ENCODE measurements at regions not wholly inside any gene's neighbourhood (a gene's known extent, or its start where the extent isn't known, plus 50 kb on each side); places are given as distances from the start of the nearest gene placed in this dataset.

DNA sequence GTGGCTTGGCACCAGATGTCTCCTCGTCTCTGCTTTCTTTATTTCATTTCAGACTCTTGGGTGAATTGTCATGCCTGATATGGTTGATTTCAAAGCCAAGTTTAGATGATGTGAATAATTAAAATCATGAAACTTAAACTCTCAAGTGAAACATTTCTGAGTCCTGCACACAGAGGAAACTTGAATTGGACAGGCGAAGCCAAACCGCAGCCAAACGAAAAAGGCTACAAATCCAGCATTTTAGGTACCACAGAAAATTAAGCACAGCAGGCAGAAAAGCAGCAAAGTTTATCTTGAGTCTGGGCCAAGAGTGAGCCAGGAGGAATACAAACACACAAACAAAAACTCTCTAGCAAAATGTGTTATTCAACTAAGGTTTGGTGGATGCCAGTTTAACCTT is 659.8 kb upstream of the KLF4 start:
- POLR2A ChIA-PET, result no interaction called here
- H3K4me1 Mint-ChIP-seq (ENCODE audit: low read depth, unreplicated experiment), result no peaks in the 10 kb centered on the region
- CTCF ChIA-PET, result no interaction called here
- no peaks in the 10 kb centered on the region for H3K27me3 Mint-ChIP-seq (ENCODE audit: insufficient read depth, unreplicated experiment)
- peaks cover 8% of the 10 kb centered on the region for H3K9me3 Mint-ChIP-seq (ENCODE audit: unreplicated experiment)
- H3K27ac Mint-ChIP-seq (ENCODE audit: unreplicated experiment), result no peak overlapping the region
- no peaks in the 10 kb centered on the region for H3K36me3 Mint-ChIP-seq (ENCODE audit: insufficient read depth, unreplicated experiment)
- Histone ChIP-seq H3K27me3 (replicated peaks; ENCODE audit: control insufficient read depth, insufficient read depth, low read length) (no peaks in the 10 kb centered on the region), H3K9me3 (no peaks in the 10 kb centered on the region), H3K36me3 (ENCODE audit: control insufficient read depth, insufficient read depth, low read length) (no peaks in the 10 kb centered on the region), H3K4me3 (ENCODE audit: low read depth, low read length) (no peak overlapping the region), H3K4me1 (no peaks in the 10 kb centered on the region)
- intact Hi-C loops (cut with micrococcal nuclease; ENCODE audit: unreplicated experiment), result no loop called here
- TF ChIP-seq, protein P1, sequence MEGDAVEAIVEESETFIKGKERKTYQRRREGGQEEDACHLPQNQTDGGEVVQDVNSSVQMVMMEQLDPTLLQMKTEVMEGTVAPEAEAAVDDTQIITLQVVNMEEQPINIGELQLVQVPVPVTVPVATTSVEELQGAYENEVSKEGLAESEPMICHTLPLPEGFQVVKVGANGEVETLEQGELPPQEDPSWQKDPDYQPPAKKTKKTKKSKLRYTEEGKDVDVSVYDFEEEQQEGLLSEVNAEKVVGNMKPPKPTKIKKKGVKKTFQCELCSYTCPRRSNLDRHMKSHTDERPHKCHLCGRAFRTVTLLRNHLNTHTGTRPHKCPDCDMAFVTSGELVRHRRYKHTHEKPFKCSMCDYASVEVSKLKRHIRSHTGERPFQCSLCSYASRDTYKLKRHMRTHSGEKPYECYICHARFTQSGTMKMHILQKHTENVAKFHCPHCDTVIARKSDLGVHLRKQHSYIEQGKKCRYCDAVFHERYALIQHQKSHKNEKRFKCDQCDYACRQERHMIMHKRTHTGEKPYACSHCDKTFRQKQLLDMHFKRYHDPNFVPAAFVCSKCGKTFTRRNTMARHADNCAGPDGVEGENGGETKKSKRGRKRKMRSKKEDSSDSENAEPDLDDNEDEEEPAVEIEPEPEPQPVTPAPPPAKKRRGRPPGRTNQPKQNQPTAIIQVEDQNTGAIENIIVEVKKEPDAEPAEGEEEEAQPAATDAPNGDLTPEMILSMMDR (IDR thresholded peaks at IDR 0.05; ENCODE audit: insufficient read depth in 1 of 2, low read depth in 1 of 2, low read length in 1 of 2, severe bottlenecking in 1 of 2, unreplicated experiment in 1 of 2), result no peak
- DNase-seq, result no peak
- no peak overlapping the region for H3K4me3 Mint-ChIP-seq (ENCODE audit: unreplicated experiment)
- BruUV-seq (replicated peaks), result no TSS peak

- intact Hi-C loops (cut with micrococcal nuclease; ENCODE audit: unreplicated experiment), result no loop called here
- no TSS peak for BruUV-seq (replicated peaks)
- no peaks in the 10 kb centered on the region for H3K4me1 ChIP-seq
- no peak for DNase-seq
- H3K27me3 Mint-ChIP-seq (ENCODE audit: insufficient read depth, unreplicated experiment), result peaks cover 6% of the 10 kb centered on the region
- H3K4me3 Mint-ChIP-seq (ENCODE audit: unreplicated experiment), result no peak overlapping the region
- H3K36me3 ChIP-seq (ENCODE audit: control insufficient read depth, insufficient read depth, low read length), result no peaks in the 10 kb centered on the region
- no peak overlapping the region for H3K27ac Mint-ChIP-seq (ENCODE audit: unreplicated experiment)
- TF ChIP-seq, protein P1 (IDR thresholded peaks at IDR 0.05; ENCODE audit: insufficient read depth in 1 of 2, low read depth in 1 of 2, low read length in 1 of 2, severe bottlenecking in 1 of 2, unreplicated experiment in 1 of 2), result no peak
- no peaks in the 10 kb centered on the region for H3K27me3 ChIP-seq (replicated peaks; ENCODE audit: control insufficient read depth, insufficient read depth, low read length)
- peaks cover 8% of the 10 kb centered on the region for H3K9me3 Mint-ChIP-seq (ENCODE audit: unreplicated experiment)
- H3K4me3 ChIP-seq (ENCODE audit: low read depth, low read length), result no peak overlapping the region
- no peaks in the 10 kb centered on the region for H3K9me3 ChIP-seq
- POLR2A ChIA-PET, result no interaction called here
- CTCF ChIA-PET, result no interaction called here
- H3K4me1 Mint-ChIP-seq (ENCODE audit: low read depth, unreplicated experiment), result no peaks in the 10 kb centered on the region
- H3K36me3 Mint-ChIP-seq (ENCODE audit: insufficient read depth, unreplicated experiment), result no peaks in the 10 kb centered on the region
These were observed 653.1 kb upstream of the KLF4 start for GRCh38 chr9:108142504-108143201.

DNA sequence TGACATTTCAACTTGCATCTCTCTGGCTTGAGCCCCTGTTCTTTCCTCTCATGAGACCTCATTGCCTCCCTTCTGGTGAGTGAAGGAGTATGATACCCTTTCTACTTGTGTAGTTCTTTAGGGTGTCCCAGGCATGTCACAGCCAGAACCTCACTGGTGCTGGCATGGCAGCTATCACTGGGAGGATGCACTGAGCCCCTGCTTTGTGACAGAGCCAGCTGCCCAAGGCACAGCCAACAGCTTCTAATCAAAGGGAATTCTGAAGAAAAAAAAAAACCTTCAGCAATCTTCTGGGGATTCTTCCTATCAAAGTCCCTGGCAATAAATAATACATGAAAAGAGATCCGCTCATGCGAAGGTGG is 652.6 kb upstream of the KLF4 start:
- POLR2A ChIA-PET, result no interaction called here
- DNase-seq, result no peak
- Histone ChIP-seq H3K27me3 (replicated peaks; ENCODE audit: control insufficient read depth, insufficient read depth, low read length) (no peaks in the 10 kb centered on the region), H3K4me3 (ENCODE audit: low read depth, low read length) (no peak overlapping the region), H3K9me3 (no peaks in the 10 kb centered on the region), H3K36me3 (ENCODE audit: control insufficient read depth, insufficient read depth, low read length) (no peaks in the 10 kb centered on the region), H3K4me1 (no peaks in the 10 kb centered on the region)
- Mint-ChIP-seq H3K27ac (ENCODE audit: unreplicated experiment) (no peak overlapping the region), H3K36me3 (ENCODE audit: insufficient read depth, unreplicated experiment) (no peaks in the 10 kb centered on the region), H3K9me3 (ENCODE audit: unreplicated experiment) (peaks cover 8% of the 10 kb centered on the region), H3K27me3 (ENCODE audit: insufficient read depth, unreplicated experiment) (peaks cover 6% of the 10 kb centered on the region), H3K4me1 (ENCODE audit: low read depth, unreplicated experiment) (no peaks in the 10 kb centered on the region), H3K4me3 (ENCODE audit: unreplicated experiment) (no peak overlapping the region)
- BruUV-seq (replicated peaks), result no TSS peak
- intact Hi-C loops (cut with micrococcal nuclease; ENCODE audit: unreplicated experiment), result no loop called here
- TF ChIP-seq, protein P1 (IDR thresholded peaks at IDR 0.05; ENCODE audit: insufficient read depth in 1 of 2, low read depth in 1 of 2, low read length in 1 of 2, severe bottlenecking in 1 of 2, unreplicated experiment in 1 of 2), result no peak
- CTCF ChIA-PET, result no interaction called here

All from Caco-2 (cell line).